ENCODE measurements at regions not wholly inside any gene's neighbourhood (a gene's known extent, or its start where the extent isn't known, plus 50 kb on each side); places are given as distances from the start of the nearest gene placed in this dataset.
"Not testable (repeated sequence)": the region's sequence is repeated elsewhere in the genome, so short reads cannot be mapped to it uniquely, and the experiment has no call there.

DNA sequence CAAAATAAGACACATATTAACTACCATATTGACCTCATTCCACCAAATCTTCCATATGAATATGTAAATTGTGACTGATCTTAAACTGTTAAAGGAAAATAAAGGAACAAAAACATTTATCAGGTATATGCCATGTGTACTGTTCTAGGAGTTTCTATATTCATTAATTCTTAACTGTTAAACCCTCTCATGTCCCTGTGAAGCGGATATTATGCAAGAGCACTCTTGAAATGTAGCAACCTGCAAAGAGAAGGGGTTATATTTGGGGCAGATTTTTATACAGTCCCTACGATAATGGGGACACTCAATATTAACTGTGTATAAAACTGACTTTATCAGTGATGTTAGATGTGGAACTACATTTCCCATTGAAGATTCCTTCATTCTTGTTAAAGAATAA is 184.9 kb upstream of the OR13F1 start:
- peaks cover 2% of the 10 kb centered on the region for H3K9me3 Mint-ChIP-seq
- H3K27ac ChIP-seq (ENCODE audit: low read depth in 1 of 2, low read length in 2 of 2): no peak overlapping the region
- no peaks in the 10 kb centered on the region for H3K36me3 Mint-ChIP-seq (ENCODE audit: low read depth)
- no peak for TF ChIP-seq CTCF (IDR thresholded peaks at IDR 0.05)
- no peaks in the 10 kb centered on the region for H3K27me3 ChIP-seq (ENCODE audit: control insufficient read depth in 1 of 2, insufficient read depth in 2 of 2, low read length in 2 of 2)
- H3K4me3 ChIP-seq (ENCODE audit: low read length): no peak overlapping the region
- CTCF ChIA-PET: no interaction called here
- intact Hi-C loops (cut with DNase I, micrococcal nuclease): no loop called here
- H3K27ac Mint-ChIP-seq: no peak overlapping the region
- ATAC-seq (ENCODE audit: poor library complexity) (no peak), DNase-seq (no peak)
- POLR2A ChIA-PET: no interaction called here
- no peaks in the 10 kb centered on the region for H3K4me1 Mint-ChIP-seq (ENCODE audit: low read depth)
- H3K9me3 ChIP-seq (ENCODE audit: control insufficient read depth in 1 of 2, insufficient read depth in 1 of 2, low read length in 2 of 2): peaks cover 0 to 9% of the 10 kb centered on the region in 2 experiments
- H3K36me3 ChIP-seq (ENCODE audit: insufficient read depth, low read length): no peaks in the 10 kb centered on the region
- H3K27me3 Mint-ChIP-seq: no peaks in the 10 kb centered on the region
- H3K4me3 Mint-ChIP-seq: no peak overlapping the region
- H3K4me1 ChIP-seq (ENCODE audit: insufficient read depth, low read length): no peaks in the 10 kb centered on the region

GRCh38 chr9:104319685-104320084 is 184.4 kb upstream of the OR13F1 start:
- ATAC-seq (ENCODE audit: poor library complexity) (no peak), DNase-seq (no peak)
- peaks cover 2% of the 10 kb centered on the region for H3K9me3 Mint-ChIP-seq
- H3K4me1 Mint-ChIP-seq (ENCODE audit: low read depth): no peaks in the 10 kb centered on the region
- H3K27ac Mint-ChIP-seq: no peak overlapping the region
- H3K4me3 Mint-ChIP-seq: no peak overlapping the region
- TF ChIP-seq CTCF (IDR thresholded peaks at IDR 0.05): no peak
- H3K36me3 Mint-ChIP-seq (ENCODE audit: low read depth): no peaks in the 10 kb centered on the region
- Histone ChIP-seq H3K36me3 (ENCODE audit: insufficient read depth, low read length) (no peaks in the 10 kb centered on the region), H3K4me3 (ENCODE audit: low read length) (no peak overlapping the region), H3K27ac (ENCODE audit: low read depth in 1 of 2, low read length in 2 of 2) (no peak overlapping the region), H3K27me3 (ENCODE audit: control insufficient read depth in 1 of 2, insufficient read depth in 2 of 2, low read length in 2 of 2) (no peaks in the 10 kb centered on the region), H3K9me3 (ENCODE audit: control insufficient read depth in 1 of 2, insufficient read depth in 1 of 2, low read length in 2 of 2) (peaks cover 0 to 9% of the 10 kb centered on the region in 2 experiments), H3K4me1 (ENCODE audit: insufficient read depth, low read length) (no peaks in the 10 kb centered on the region)
- intact Hi-C loops (cut with DNase I, micrococcal nuclease): no loop called here
- POLR2A ChIA-PET: no interaction called here
- CTCF ChIA-PET: no interaction called here
- no peaks in the 10 kb centered on the region for H3K27me3 Mint-ChIP-seq

DNA sequence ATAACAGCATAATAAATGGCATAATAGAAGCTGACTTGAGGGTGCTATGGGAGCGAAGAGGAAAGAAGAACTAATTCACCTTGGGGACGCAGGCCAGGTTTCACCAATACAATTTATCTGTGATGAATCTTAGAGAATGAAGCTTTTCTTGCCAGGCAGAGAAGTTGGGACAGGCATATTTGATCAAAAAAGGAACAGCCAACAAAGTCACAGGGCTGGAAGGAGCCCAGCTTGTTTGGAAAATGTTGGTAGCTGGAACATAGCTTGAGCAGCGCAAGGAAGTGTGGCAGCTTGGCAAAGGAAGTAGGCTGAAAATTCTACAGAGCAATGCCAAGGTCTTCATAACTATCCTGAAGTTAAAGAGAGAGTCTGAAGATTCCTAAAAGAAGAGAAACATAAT is 181.5 kb upstream of the OR13F1 start:
- Mint-ChIP-seq H3K27me3 (no peaks in the 10 kb centered on the region), H3K36me3 (ENCODE audit: low read depth) (no peaks in the 10 kb centered on the region), H3K9me3 (peaks cover 2% of the 10 kb centered on the region), H3K4me3 (no peak overlapping the region), H3K27ac (no peak overlapping the region), H3K4me1 (ENCODE audit: low read depth) (no peaks in the 10 kb centered on the region)
- Histone ChIP-seq H3K36me3 (ENCODE audit: insufficient read depth, low read length) (no peaks in the 10 kb centered on the region), H3K27me3 (ENCODE audit: control insufficient read depth in 1 of 2, insufficient read depth in 2 of 2, low read length in 2 of 2) (no peaks in the 10 kb centered on the region), H3K9me3 (ENCODE audit: control insufficient read depth in 1 of 2, insufficient read depth in 1 of 2, low read length in 2 of 2) (no peaks in the 10 kb centered on the region), H3K4me1 (ENCODE audit: insufficient read depth, low read length) (no peaks in the 10 kb centered on the region), H3K4me3 (ENCODE audit: low read length) (no peak overlapping the region), H3K27ac (ENCODE audit: low read depth in 1 of 2, low read length in 2 of 2) (no peak overlapping the region)
- TF ChIP-seq CTCF (IDR thresholded peaks at IDR 0.05): no peak
- intact Hi-C loops (cut with DNase I, micrococcal nuclease): no loop called here
- DNase-seq (no peak), ATAC-seq (ENCODE audit: poor library complexity) (no peak)
- POLR2A ChIA-PET: no interaction called here
- CTCF ChIA-PET: no interaction called here

GRCh38 chr9:104323967-104324694 is 179.9 kb upstream of the OR13F1 start:
- H3K36me3 Mint-ChIP-seq (ENCODE audit: low read depth); H3K9me3 Mint-ChIP-seq; DNase-seq; H3K4me3 ChIP-seq (ENCODE audit: low read length); POLR2A ChIA-PET; H3K27me3 ChIP-seq (ENCODE audit: control insufficient read depth in 1 of 2, insufficient read depth in 2 of 2, low read length in 2 of 2); H3K27ac Mint-ChIP-seq; intact Hi-C loops (cut with DNase I, micrococcal nuclease); H3K36me3 ChIP-seq (ENCODE audit: insufficient read depth, low read length); H3K27me3 Mint-ChIP-seq; H3K4me1 Mint-ChIP-seq (ENCODE audit: low read depth); H3K27ac ChIP-seq (ENCODE audit: low read depth in 1 of 2, low read length in 2 of 2); ATAC-seq (ENCODE audit: poor library complexity); H3K4me1 ChIP-seq (ENCODE audit: insufficient read depth, low read length); H3K9me3 ChIP-seq (ENCODE audit: control insufficient read depth in 1 of 2, insufficient read depth in 1 of 2, low read length in 2 of 2); H3K4me3 Mint-ChIP-seq: not testable (repeated sequence)
- CTCF ChIA-PET: interaction anchor here (0.7 kb wide), 1 partner anchor 17 kb away, joined by 4 read pairs; no protein-coding TSS in a partner anchor
